Endothelial cell of umbilical vein (primary cell): ENCODE measurements at regions not wholly inside any gene's neighbourhood (a gene's known extent, or its start where the extent isn't known, plus 50 kb on each side); places are given as distances from the start of the nearest gene placed in this dataset.

ENCODE experiments used
- BruUV-seq: library from RNA; stranded (reverse); fragments of 400-500 nt; replicated peaks from 2 replicates; lab custom pipeline; 2021; lab: Mats Ljungman, UMichigan
- CTCF ChIA-PET: fragments of 300-600, 350-600 bp; sonication (Branson Sonifier 250); formaldehyde crosslinking; loops from one replicate; lab custom pipeline; 2021; ENCODE audit warnings: antibody characterized with exemption, inconsistent platforms; lab: Charles Lee
- POLR2A ChIA-PET: fragments of 300-600, 350-600 bp; sonication (Branson Sonifier 250); formaldehyde crosslinking; loops from one replicate; lab custom pipeline; 2021; ENCODE audit warnings: antibody characterized with exemption, inconsistent platforms; lab: Charles Lee
- DNase-seq: peaks from one replicate; pipeline ENCODE4 v3.0.0-alpha.2; 2011; ENCODE audit warnings: low read depth, low spot score
- FAIRE-seq: peaks from 2 replicates; lab custom pipeline; 2011; peaks lifted over from hg19 to GRCh38; lab: Jason Lieb, UNC
- H2AFZ ChIP-seq: 2 replicates; pipeline ENCODE4 v1.6.0; 2012; ENCODE audit warnings: low read depth, low read length, control low read depth, inconsistent platforms
- H3K27ac ChIP-seq: 2 replicates; pipeline ENCODE4 v1.5.1; 2011; ENCODE audit warnings: low read depth, mild to moderate bottlenecking, control low read depth, low read length, moderate library complexity; ENCODE audit not compliant: insufficient read depth
- H3K27me3 ChIP-seq, 2 experiments: 2 replicates each; pipeline versions ENCODE4 v1.6.0 to v1.6.1; 2011; ENCODE audit warnings: low read length in 2 of 2, mixed read lengths in 1 of 2; ENCODE audit not compliant: control insufficient read depth in 2 of 2, insufficient read depth in 2 of 2
- H3K36me3 ChIP-seq, 2 experiments: 2 replicates in 1 of 2; 3 replicates in 1 of 2; pipeline ENCODE4 v1.5.1; 2011; ENCODE audit warnings: low read length in 2 of 2, mild to moderate bottlenecking in 1 of 2, moderate library complexity in 1 of 2; ENCODE audit not compliant: control insufficient read depth in 2 of 2, insufficient read depth in 2 of 2; ENCODE audit errors: extremely low read depth in 1 of 2
- H3K4me1 ChIP-seq: 3 replicates; pipeline ENCODE4 v1.5.1; 2011; ENCODE audit warnings: mild to moderate bottlenecking, low read length; ENCODE audit not compliant: control insufficient read depth, insufficient read depth; ENCODE audit errors: extremely low read depth
- H3K4me2 ChIP-seq: 2 replicates; pipeline ENCODE4 v1.6.1; 2011; ENCODE audit warnings: low read length, control low read depth, mixed read lengths; ENCODE audit not compliant: insufficient read depth
- H3K4me3 ChIP-seq, 3 experiments: fragments of 200-600 bp in 1 of 3; sonication (generic), shearing (Covaris generic) in 1 of 3; replicated peaks in 1 of 3; 2 replicates each; pipeline ENCODE4 v1.5.1; 2011 to 2016; ENCODE audit warnings: control low read depth in 3 of 3, low read length in 3 of 3, mild to moderate bottlenecking in 2 of 3, inconsistent platforms in 1 of 3, low read depth in 1 of 3, moderate library complexity in 1 of 3; ENCODE audit not compliant: insufficient read depth in 1 of 3
- H3K79me2 ChIP-seq: 2 replicates; pipeline ENCODE4 v1.6.0; 2012; ENCODE audit warnings: low read length, inconsistent platforms; ENCODE audit not compliant: control insufficient read depth, insufficient read depth
- H3K9ac ChIP-seq: replicated peaks from 2 replicates; pipeline ENCODE3; 2011; ENCODE audit warnings: low read length, control low read depth; ENCODE audit not compliant: insufficient read depth; ENCODE audit errors: extremely low read depth
- H3K9me1 ChIP-seq: replicated peaks from 3 replicates; pipeline ENCODE4 v1.6.0; 2011; ENCODE audit warnings: mild to moderate bottlenecking, low read length; ENCODE audit not compliant: control insufficient read depth, insufficient read depth; ENCODE audit errors: extremely low read depth
- H3K9me3 ChIP-seq: replicated peaks from 2 replicates; pipeline ENCODE4 v1.5.1; 2012; ENCODE audit warnings: low read length, inconsistent platforms; ENCODE audit not compliant: control insufficient read depth, insufficient read depth
- H4K20me1 ChIP-seq: replicated peaks from 2 replicates; pipeline ENCODE3; 2011; ENCODE audit warnings: mild to moderate bottlenecking, low read length; ENCODE audit not compliant: control insufficient read depth, insufficient read depth; ENCODE audit errors: extremely low read depth
- CTCF ChIP-seq, 2 donors: IDR thresholded peaks; 1 replicate in 1 of 2; 2 replicates in 1 of 2; pipeline ENCODE4 v1.5.1; 2011; ENCODE audit warnings: low read length in 2 of 2, mild to moderate bottlenecking in 2 of 2, moderate library complexity in 2 of 2, control low read depth in 1 of 2, inconsistent platforms in 1 of 2, low read depth in 1 of 2; ENCODE audit not compliant: insufficient read depth in 1 of 2; ENCODE audit errors: extremely low read depth in 1 of 2
- EZH2 ChIP-seq: IDR thresholded peaks from 2 replicates; pipeline ENCODE4 v1.6.1; 2012; ENCODE audit warnings: borderline replicate concordance, low read depth, mild to moderate bottlenecking, moderate library complexity, low read length, inconsistent platforms; ENCODE audit not compliant: severe bottlenecking
- FOS ChIP-seq: IDR thresholded peaks from 2 replicates; pipeline ENCODE4 v1.6.1; 2011; ENCODE audit warnings: mild to moderate bottlenecking, low read length, moderate library complexity, borderline replicate concordance; ENCODE audit not compliant: insufficient read depth
- GATA2 ChIP-seq: IDR thresholded peaks from 2 replicates; pipeline ENCODE4 v1.7.0; 2011; ENCODE audit warnings: low read depth, mild to moderate bottlenecking, moderate library complexity, mixed read lengths, low read length; ENCODE audit not compliant: insufficient read length, insufficient read depth
- JUN ChIP-seq: IDR thresholded peaks from 2 replicates; pipeline ENCODE4 v1.6.1; 2011; ENCODE audit warnings: borderline replicate concordance, low read depth; ENCODE audit not compliant: insufficient read length, insufficient read depth
- MYC ChIP-seq: IDR thresholded peaks from one replicate; pipeline ENCODE4 v1.6.1; 2011; ENCODE audit warnings: mild to moderate bottlenecking, low read depth, low read length
- POLR2A ChIP-seq: IDR thresholded peaks from 2 replicates; pipeline ENCODE4 v1.6.1; 2012; ENCODE audit warnings: low read depth, mild to moderate bottlenecking, control low read depth, low read length
- POLR2AphosphoS5 ChIP-seq: IDR thresholded peaks from 2 replicates; pipeline ENCODE4 v1.6.1; 2012; ENCODE audit warnings: low read depth, mild to moderate bottlenecking, control low read depth, low read length, moderate library complexity; ENCODE audit not compliant: insufficient read depth
- dilution Hi-C: fragments of 300-500 bp; cut with MboI; formaldehyde crosslinking; loops from one replicate; pipeline ENCODE4 v1.15.0; 2019; ENCODE audit warnings: low sequenced_read_pairs; ENCODE audit not compliant: extremely low pct_ligation_motif_present
- intact Hi-C: fragments of 100-400 bp; cut with micrococcal nuclease; formaldehyde crosslinking; loops from one replicate; pipeline ENCODE4 v1.10.0; 2022
- TF ChIP-seq, protein P1 (sequence below): IDR thresholded peaks from 2 replicates; pipeline ENCODE4 v1.6.1; 2011; ENCODE audit not compliant: insufficient read depth, insufficient read length

GRCh38 chr5:10110228-10110627, 139.5 kb downstream of the ATPSCKMT start:
- H3K9ac ChIP-seq = no peak overlapping the region
- no peaks in the 10 kb centered on the region for H4K20me1 ChIP-seq
- intact Hi-C loops = no loop called here
- no peaks in the 10 kb centered on the region for H3K36me3 ChIP-seq
- ChIA-PET POLR2A (no interaction called here), CTCF (no interaction called here)
- H3K27ac ChIP-seq = no peak overlapping the region
- H3K27me3 ChIP-seq = no peaks in the 10 kb centered on the region
- no peak for TF ChIP-seq MYC
- TF ChIP-seq POLR2AphosphoS5 = no peak
- TF ChIP-seq, protein P1, sequence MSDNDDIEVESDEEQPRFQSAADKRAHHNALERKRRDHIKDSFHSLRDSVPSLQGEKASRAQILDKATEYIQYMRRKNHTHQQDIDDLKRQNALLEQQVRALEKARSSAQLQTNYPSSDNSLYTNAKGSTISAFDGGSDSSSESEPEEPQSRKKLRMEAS = no peak
- no peak for FAIRE-seq
- H3K79me2 ChIP-seq = no peaks in the 10 kb centered on the region
- no peaks in the 10 kb centered on the region for H3K4me1 ChIP-seq
- H3K9me1 ChIP-seq = no peaks in the 10 kb centered on the region
- dilution Hi-C loops = no loop called here
- H3K9me3 ChIP-seq = no peaks in the 10 kb centered on the region
- H3K4me3 ChIP-seq = no peak overlapping the region
- DNase-seq = no peak
- no TSS peak for BruUV-seq
- no peak overlapping the region for H3K4me2 ChIP-seq
- no peak overlapping the region for H2AFZ ChIP-seq

DNA sequence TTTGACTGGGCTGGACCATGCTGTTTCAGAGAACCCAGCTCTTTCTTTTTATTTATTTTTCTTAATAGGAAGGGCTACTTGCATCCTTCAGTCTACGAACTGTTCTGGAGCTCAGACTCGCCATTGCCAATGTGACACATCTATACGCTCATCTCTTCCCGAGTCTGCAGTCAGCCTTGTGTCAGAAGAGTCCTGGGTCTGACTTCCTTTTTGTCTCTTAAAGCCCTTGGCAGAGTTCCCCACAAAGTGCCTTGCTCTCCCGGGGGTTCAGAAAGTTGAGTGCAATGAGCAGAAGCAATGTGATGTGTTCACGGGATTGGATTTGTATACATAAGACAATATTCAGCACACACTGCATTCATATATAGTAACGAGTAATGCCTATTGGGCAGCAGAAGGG, 140.4 kb downstream of the ATPSCKMT start:
- ChIA-PET CTCF (no interaction called here), POLR2A (no interaction called here)
- dilution Hi-C loops (no loop called here), intact Hi-C loops (no loop called here)
- no peak overlapping the region for H2AFZ ChIP-seq
- H3K4me1 ChIP-seq = no peaks in the 10 kb centered on the region
- H3K36me3 ChIP-seq = no peaks in the 10 kb centered on the region
- H3K9me1 ChIP-seq = no peaks in the 10 kb centered on the region
- no peak overlapping the region for H3K4me3 ChIP-seq
- no peak for FAIRE-seq
- TF ChIP-seq JUN = no peak
- TF ChIP-seq GATA2 = no peak
- TF ChIP-seq POLR2AphosphoS5 = no peak
- TF ChIP-seq, protein P1 = no peak
- TF ChIP-seq FOS = no peak
- no peak for TF ChIP-seq POLR2A
- no peak for TF ChIP-seq CTCF (IDR thresholded peaks at IDR 0.05; ENCODE audit: extremely low read depth in 1 of 2, insufficient read depth in 1 of 2, low read depth in 1 of 2, low read length in 2 of 2)
- TF ChIP-seq EZH2 = no peak
- no peak for TF ChIP-seq MYC
- no peak overlapping the region for H3K9ac ChIP-seq
- H3K4me2 ChIP-seq = no peak overlapping the region
- H4K20me1 ChIP-seq = no peaks in the 10 kb centered on the region
- no TSS peak for BruUV-seq
- no peak for DNase-seq
- no peak overlapping the region for H3K27ac ChIP-seq
- no peaks in the 10 kb centered on the region for H3K79me2 ChIP-seq
- H3K9me3 ChIP-seq = no peaks in the 10 kb centered on the region
- no peaks in the 10 kb centered on the region for H3K27me3 ChIP-seq
